ENCODE measurements at regions not wholly inside any gene's neighbourhood (a gene's known extent, or its start where the extent isn't known, plus 50 kb on each side); places are given as distances from the start of the nearest gene placed in this dataset.

GRCh38 chr5:106749826-106750225 lies 920.9 kb downstream of the EFNA5 start:
- H3K27ac ChIP-seq (ENCODE audit: extremely low read depth, low read depth, low read length), result no peak overlapping the region
- no peak for TF ChIP-seq ZBTB7A (tag by site-specific recombination; IDR thresholded peaks at IDR 0.05; ENCODE audit: low read depth)
- TF ChIP-seq YY1 (tag by site-specific recombination; IDR thresholded peaks at IDR 0.05), result no peak
- no peak for TF ChIP-seq ZNF2 (tag by site-specific recombination; IDR thresholded peaks at IDR 0.05)
- no peak for TF ChIP-seq ZNF837 (tag by site-specific recombination; IDR thresholded peaks at IDR 0.05)
- TF ChIP-seq ZNF23 (tag by site-specific recombination; IDR thresholded peaks at IDR 0.05; ENCODE audit: borderline replicate concordance), result no peak
- no peak for TF ChIP-seq ZFP41 (tag by site-specific recombination; IDR thresholded peaks at IDR 0.05; ENCODE audit: borderline replicate concordance)
- TF ChIP-seq ZSCAN4 (tag by site-specific recombination; IDR thresholded peaks at IDR 0.05), result no peak
- TF ChIP-seq ZNF274 (IDR thresholded peaks at IDR 0.05; ENCODE audit: low read length), result no peak
- no peak for TF ChIP-seq ZNF274 (tag by site-specific recombination; IDR thresholded peaks at IDR 0.05; ENCODE audit: borderline replicate concordance)
- no peak for TF ChIP-seq OSR2 (tag by site-specific recombination; IDR thresholded peaks at IDR 0.05)
- TF ChIP-seq ZSCAN18 (tag by site-specific recombination; IDR thresholded peaks at IDR 0.05), result no peak
- no peak for TF ChIP-seq ZNF221 (tag by site-specific recombination; IDR thresholded peaks at IDR 0.05; ENCODE audit: borderline replicate concordance)
- TF ChIP-seq PATZ1 (tag by site-specific recombination; IDR thresholded peaks at IDR 0.05), result no peak
- TF ChIP-seq ZBTB10 (tag by site-specific recombination; IDR thresholded peaks at IDR 0.05), result no peak
- no peak for TF ChIP-seq ZNF518A (tag by site-specific recombination; conservative IDR thresholded peaks at IDR 0.05; ENCODE audit: low read depth)
- TF ChIP-seq ZNF548 (tag by site-specific recombination; IDR thresholded peaks at IDR 0.05), result no peak
- no peak for TF ChIP-seq ZEB2 (tag by site-specific recombination; IDR thresholded peaks at IDR 0.05)
- TF ChIP-seq ZNF341 (tag by site-specific recombination; IDR thresholded peaks at IDR 0.05; ENCODE audit: low read depth), result no peak
- TF ChIP-seq ZNF280D (tag by site-specific recombination; IDR thresholded peaks at IDR 0.05), result no peak
- TF ChIP-seq SP7 (tag by site-specific recombination; IDR thresholded peaks at IDR 0.05), result no peak
- ChIA-PET CTCF (no interaction called here), POLR2A (no interaction called here)
- H3K36me3 ChIP-seq (ENCODE audit: control insufficient read depth in 2 of 2, insufficient read depth in 1 of 2, low read length in 2 of 2), result no peaks in the 10 kb centered on the region
- H3K9me3 ChIP-seq (ENCODE audit: control insufficient read depth, insufficient read depth, low read depth, low read length), result no peaks in the 10 kb centered on the region
- no peaks in the 10 kb centered on the region for H3K4me1 ChIP-seq (ENCODE audit: control insufficient read depth, insufficient read depth, low read length)
- H3K4me3 ChIP-seq (ENCODE audit: low read depth, low read length), result no peak overlapping the region

Measured in HEK293 (cell line).